Loucy (cell line): ENCODE measurements at regions not wholly inside any gene's neighbourhood (a gene's known extent, or its start where the extent isn't known, plus 50 kb on each side); places are given as distances from the start of the nearest gene placed in this dataset.

Source experiments
- H2AFZ ChIP-seq: fragments of 200-600 bp; sonication (generic); 2 replicates; pipeline ENCODE4 v1.6.0; 2016; ENCODE audit warnings: antibody characterized with exemption, mild to moderate bottlenecking, low read length, moderate library complexity
- H3F3A ChIP-seq: fragments of 200-600 bp; 2 replicates; pipeline ENCODE4 v1.6.0; 2016; ENCODE audit warnings: antibody characterized with exemption, low read depth, mild to moderate bottlenecking
- H3K27me3 ChIP-seq: fragments of 200-600 bp; sonication (generic); 2 replicates; pipeline ENCODE4 v1.6.1; 2014; ENCODE audit warnings: low read length, mild to moderate bottlenecking; ENCODE audit not compliant: insufficient read depth, poor library complexity, severe bottlenecking
- H3K36me3 ChIP-seq: fragments of 200-600 bp; sonication (generic); 2 replicates; pipeline ENCODE4 v1.6.1; 2016; ENCODE audit warnings: low read length; ENCODE audit not compliant: insufficient read depth
- H3K4me1 ChIP-seq: fragments of 200-600 bp; sonication (generic); 2 replicates; pipeline ENCODE4 v1.5.1; 2014; ENCODE audit warnings: low read length, mild to moderate bottlenecking; ENCODE audit not compliant: insufficient read depth, poor library complexity, severe bottlenecking
- H3K4me2 ChIP-seq: fragments of 200-600 bp; sonication (generic); 2 replicates; pipeline ENCODE4 v1.6.0; 2014; ENCODE audit warnings: antibody characterized with exemption, low read length, low read depth, mild to moderate bottlenecking; ENCODE audit not compliant: poor library complexity, severe bottlenecking
- H3K4me3 ChIP-seq: fragments of 200-600 bp; sonication (generic); 2 replicates; pipeline ENCODE4 v1.5.1; 2014; ENCODE audit warnings: low read length, mild to moderate bottlenecking, mixed read lengths; ENCODE audit not compliant: poor library complexity, severe bottlenecking
- H3K79me2 ChIP-seq: fragments of 200-600 bp; sonication (generic); 2 replicates; pipeline ENCODE4 v1.6.1; 2014; ENCODE audit warnings: low read length; ENCODE audit not compliant: insufficient read depth
- H3K9ac ChIP-seq: fragments of 200-600 bp; sonication (generic); 2 replicates; pipeline ENCODE4 v1.6.0; 2014; ENCODE audit warnings: mild to moderate bottlenecking, low read depth, low read length, moderate library complexity; ENCODE audit not compliant: poor library complexity, severe bottlenecking
- H3K9me2 ChIP-seq: fragments of 200-600 bp; sonication (generic); replicated peaks from 2 replicates; pipeline ENCODE4 v1.6.1; 2016; ENCODE audit warnings: low read depth, low read length, mixed read lengths
- H3K9me3 ChIP-seq: fragments of 200-600 bp; sonication (generic); 2 replicates; pipeline ENCODE4 v1.6.1; 2014; ENCODE audit warnings: mild to moderate bottlenecking, antibody characterized with exemption, low read length, low read depth; ENCODE audit not compliant: insufficient read depth
- H4K20me1 ChIP-seq: fragments of 200-600 bp; sonication (generic); 2 replicates; pipeline ENCODE4 v1.6.0; 2014; ENCODE audit warnings: antibody characterized with exemption, low read length, mild to moderate bottlenecking; ENCODE audit not compliant: insufficient read depth, poor library complexity, severe bottlenecking
- CTCF ChIP-seq: fragments of 200-600 bp; sonication (generic); conservative IDR thresholded peaks from 2 replicates; pipeline ENCODE4 v1.5.1; 2014; ENCODE audit warnings: mild to moderate bottlenecking, antibody characterized with exemption, low read length
- EZH2phosphoT487 ChIP-seq: fragments of 200-600 bp; IDR thresholded peaks from 2 replicates; pipeline ENCODE4 v1.6.1; 2018; ENCODE audit warnings: antibody characterized with exemption, mild to moderate bottlenecking, moderate library complexity, borderline replicate concordance

DNA sequence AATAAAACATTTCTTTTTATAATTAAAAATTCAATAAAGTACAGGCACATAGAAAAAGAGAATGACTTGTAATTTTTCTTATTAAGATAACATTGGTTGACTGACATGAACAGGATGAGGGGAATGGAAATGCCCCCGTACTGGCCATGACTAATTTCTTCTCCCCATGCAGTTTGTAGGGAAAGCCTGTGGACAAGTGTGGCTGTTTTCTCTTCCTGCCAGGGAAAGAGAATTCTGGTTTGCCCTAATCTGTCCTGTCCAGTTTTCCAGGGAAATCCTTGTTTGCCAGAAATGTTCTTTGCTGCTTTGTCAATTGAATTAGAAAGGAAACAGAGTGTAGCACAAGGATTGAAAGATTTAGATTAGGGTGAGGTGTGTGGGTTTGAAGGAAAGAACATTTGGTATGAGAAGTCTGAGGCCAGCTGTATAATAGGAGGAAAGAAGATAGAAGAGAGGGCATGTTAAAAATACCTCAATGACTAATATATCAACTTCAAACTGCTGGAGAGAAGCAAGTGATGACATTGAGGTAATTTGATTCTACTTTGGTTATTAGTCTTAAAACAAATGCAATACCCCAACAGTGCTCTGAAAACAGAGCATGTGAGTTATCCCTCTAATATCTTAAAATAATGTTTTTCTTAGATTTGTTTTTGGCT, 593.9 kb upstream of the ZNF804A start:
- H3F3A ChIP-seq: no peaks in the 10 kb centered on the region
- H3K4me3 ChIP-seq: no peak overlapping the region
- H3K27me3 ChIP-seq: no peaks in the 10 kb centered on the region
- no peaks in the 10 kb centered on the region for H3K36me3 ChIP-seq
- no peaks in the 10 kb centered on the region for H3K79me2 ChIP-seq
- TF ChIP-seq CTCF (no peak), EZH2phosphoT487 (no peak)
- H4K20me1 ChIP-seq: no peaks in the 10 kb centered on the region
- H3K9me2 ChIP-seq: no peaks in the 10 kb centered on the region
- H3K9ac ChIP-seq: no peak overlapping the region
- H3K4me2 ChIP-seq: no peak overlapping the region
- H3K9me3 ChIP-seq: no peaks in the 10 kb centered on the region
- no peaks in the 10 kb centered on the region for H3K4me1 ChIP-seq
- no peak overlapping the region for H2AFZ ChIP-seq

- Histone ChIP-seq H3K4me1 (no peaks in the 10 kb centered on the region), H3K79me2 (no peaks in the 10 kb centered on the region), H3K36me3 (no peaks in the 10 kb centered on the region), H3F3A (no peaks in the 10 kb centered on the region), H2AFZ (no peak overlapping the region), H3K4me2 (no peak overlapping the region), H3K27me3 (no peaks in the 10 kb centered on the region), H4K20me1 (no peaks in the 10 kb centered on the region), H3K4me3 (no peak overlapping the region), H3K9me3 (no peaks in the 10 kb centered on the region), H3K9ac (no peak overlapping the region), H3K9me2 (no peaks in the 10 kb centered on the region)
- TF ChIP-seq EZH2phosphoT487: no peak
- TF ChIP-seq CTCF: no peak
These were observed 593.2 kb upstream of the ZNF804A start for GRCh38 chr2:184004948-184005672.

DNA sequence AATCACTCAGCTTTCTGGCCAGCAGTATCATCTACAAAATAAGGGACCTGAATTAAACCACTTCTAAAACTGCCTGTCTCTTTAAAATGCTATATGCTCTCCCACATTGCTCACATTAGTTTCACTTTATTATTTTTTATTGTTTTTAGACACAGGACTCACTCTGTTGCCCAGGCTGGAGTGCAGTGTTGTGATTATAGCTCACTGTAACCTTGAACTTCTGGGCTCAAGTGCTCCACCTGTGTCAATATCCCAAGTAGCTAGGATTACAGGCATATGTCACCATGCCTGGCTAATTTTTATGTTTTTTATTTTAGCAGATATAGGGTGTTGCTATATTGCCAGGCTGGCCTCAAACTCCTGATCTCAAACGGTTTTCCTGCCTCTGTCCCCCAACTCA, 591.3 kb upstream of the ZNF804A start:
- Histone ChIP-seq H3K79me2 (no peaks in the 10 kb centered on the region), H3K4me3 (no peak overlapping the region), H3K9me3 (no peaks in the 10 kb centered on the region), H2AFZ (no peak overlapping the region), H3K9me2 (no peaks in the 10 kb centered on the region), H3K36me3 (no peaks in the 10 kb centered on the region), H3K9ac (no peak overlapping the region), H3K4me1 (no peaks in the 10 kb centered on the region), H3K27me3 (no peaks in the 10 kb centered on the region), H3F3A (no peaks in the 10 kb centered on the region), H4K20me1 (no peaks in the 10 kb centered on the region), H3K4me2 (no peak overlapping the region)
- TF ChIP-seq EZH2phosphoT487: no peak
